Urinary bladder (tissue), 3 donors: ENCODE measurements at regions not wholly inside any gene's neighbourhood (a gene's known extent, or its start where the extent isn't known, plus 50 kb on each side); places are given as distances from the start of the nearest gene placed in this dataset.

Experiments
- DNase-seq: peaks from one replicate; pipeline ENCODE4 v3.0.0-alpha.2; 2015; ENCODE audit errors: extremely low spot score
- H3K27ac ChIP-seq: one replicate; pipeline ENCODE4 v1.5.1; 2013; ENCODE audit warnings: low read depth, mild to moderate bottlenecking, moderate library complexity
- H3K36me3 ChIP-seq: one replicate; pipeline ENCODE4 v1.6.1; 2013; ENCODE audit warnings: mild to moderate bottlenecking, moderate library complexity; ENCODE audit not compliant: insufficient read depth
- H3K4me1 ChIP-seq: one replicate; pipeline ENCODE4 v1.6.1; 2013; ENCODE audit warnings: mild to moderate bottlenecking, moderate library complexity; ENCODE audit not compliant: insufficient read depth
- H3K4me3 ChIP-seq: one replicate; pipeline ENCODE4 v1.5.1; 2013; ENCODE audit warnings: low read depth, low read length
- WGBS: extraction: QIAGEN DNeasy Blood & Tissue Kit; methylation state at CpG from one replicate; pipeline ENCODE4 v1.1.7; 2013; 5-methylcytosine and 5-hydroxymethylcytosine counted together
- donor health status: healthy with polysubstance abuse.
- donor health status: healthy.

DNA sequence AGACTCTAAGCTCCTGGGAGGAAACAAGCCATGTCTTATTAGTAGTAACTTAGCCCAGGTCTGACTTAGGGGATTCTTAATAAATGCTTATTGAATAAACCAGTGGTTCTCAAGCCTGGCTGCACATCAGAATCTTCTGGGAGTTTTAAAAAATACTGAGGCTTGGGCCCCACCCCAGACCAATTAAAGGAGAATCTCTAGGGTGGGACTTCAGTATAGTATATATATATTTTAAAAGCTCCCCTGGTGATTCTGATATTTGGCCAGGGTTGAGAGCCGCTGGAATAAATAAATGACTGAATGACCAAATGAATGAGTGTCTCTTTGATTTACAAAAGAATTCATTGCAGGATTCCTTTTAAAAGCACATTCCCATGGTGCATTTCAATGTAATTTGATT lies 151.5 kb upstream of the GSC start:
- Histone ChIP-seq H3K4me1 (no peaks in the 10 kb centered on the region), H3K36me3 (no peaks in the 10 kb centered on the region), H3K27ac (no peak overlapping the region), H3K4me3 (no peak overlapping the region)
- no peak for DNase-seq
- WGBS = 87% methylated on average over 1 of the region's 1 CpG

DNA sequence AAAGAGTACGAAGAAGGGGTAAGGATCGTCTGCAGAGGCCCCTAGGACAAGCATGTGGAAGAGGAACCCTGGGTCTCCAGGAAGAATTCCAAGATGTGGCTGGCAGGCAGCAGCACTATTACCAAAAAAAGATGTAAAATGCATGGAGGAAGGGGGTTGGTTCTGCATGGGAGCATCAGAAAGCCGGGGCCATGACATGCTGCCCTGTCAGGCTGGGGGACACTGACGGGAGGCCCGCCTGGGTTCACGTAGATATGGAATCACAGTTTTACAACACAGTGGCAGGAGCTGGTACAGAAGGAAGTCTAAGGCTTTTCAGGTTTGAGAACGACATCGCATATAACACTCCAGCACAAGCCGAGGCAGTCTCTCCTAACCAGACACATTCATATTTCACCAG lies 150.0 kb upstream of the GSC start:
- Histone ChIP-seq H3K36me3 (no peaks in the 10 kb centered on the region), H3K4me1 (no peaks in the 10 kb centered on the region), H3K27ac (no peak overlapping the region), H3K4me3 (no peak overlapping the region)
- WGBS = 85% methylated on average over 9 of the region's 9 CpGs
- DNase-seq = no peak

DNA sequence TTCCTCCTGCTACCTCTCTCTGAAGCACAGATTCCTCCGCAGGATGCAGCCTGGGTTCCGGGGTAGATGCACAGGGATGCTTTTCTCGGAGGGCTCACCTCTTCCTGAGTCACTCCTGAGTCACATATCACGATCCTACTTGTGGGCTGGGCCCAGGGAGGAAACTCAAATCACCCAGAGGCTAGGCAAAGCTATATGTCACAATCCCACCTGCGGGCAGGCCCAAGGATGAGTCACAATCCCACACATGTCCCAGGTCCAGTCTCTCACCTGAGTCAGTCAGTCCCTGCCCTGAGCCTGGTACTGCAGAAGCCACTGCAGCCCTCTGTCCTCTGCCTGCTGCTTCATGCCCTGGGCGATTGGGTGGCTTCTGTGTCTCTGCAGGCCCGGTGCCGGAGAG lies 149.0 kb upstream of the GSC start:
- Histone ChIP-seq H3K36me3 (no peaks in the 10 kb centered on the region), H3K4me3 (no peak overlapping the region), H3K27ac (no peak overlapping the region), H3K4me1 (no peaks in the 10 kb centered on the region)
- WGBS = 84% methylated on average over 8 of the region's 8 CpGs
- no peak for DNase-seq

DNA sequence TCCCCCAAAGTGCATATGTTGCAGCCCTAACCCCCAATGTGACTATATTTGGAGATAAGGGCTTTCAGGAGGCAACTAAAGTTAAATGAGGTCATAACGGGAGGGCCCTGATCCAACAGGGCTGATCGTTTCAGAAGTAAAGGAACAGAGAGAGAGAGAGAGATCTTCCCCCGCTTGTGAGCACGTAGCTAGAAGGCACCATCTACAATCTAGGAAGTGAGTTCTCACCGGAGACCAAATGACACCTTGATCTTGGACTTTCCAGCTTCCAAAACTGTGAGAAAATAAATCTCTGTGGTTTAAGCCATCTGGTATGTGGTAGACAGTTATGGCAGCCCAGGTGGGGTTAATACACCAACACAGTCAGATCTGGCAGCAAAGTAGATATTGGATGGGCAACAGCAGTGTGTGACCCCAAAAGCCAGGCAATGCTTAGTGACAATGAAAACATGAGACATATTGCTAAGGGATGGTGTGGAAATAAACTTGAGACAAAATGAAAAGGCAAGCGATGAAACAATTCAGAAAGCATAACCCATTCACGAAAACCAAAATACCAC lies 147.2 kb upstream of the GSC start:
- Histone ChIP-seq H3K27ac (no peak overlapping the region), H3K4me1 (no peaks in the 10 kb centered on the region), H3K36me3 (no peaks in the 10 kb centered on the region), H3K4me3 (no peak overlapping the region)
- 85% methylated on average over 7 of the region's 7 CpGs for WGBS
- DNase-seq = no peak

DNA sequence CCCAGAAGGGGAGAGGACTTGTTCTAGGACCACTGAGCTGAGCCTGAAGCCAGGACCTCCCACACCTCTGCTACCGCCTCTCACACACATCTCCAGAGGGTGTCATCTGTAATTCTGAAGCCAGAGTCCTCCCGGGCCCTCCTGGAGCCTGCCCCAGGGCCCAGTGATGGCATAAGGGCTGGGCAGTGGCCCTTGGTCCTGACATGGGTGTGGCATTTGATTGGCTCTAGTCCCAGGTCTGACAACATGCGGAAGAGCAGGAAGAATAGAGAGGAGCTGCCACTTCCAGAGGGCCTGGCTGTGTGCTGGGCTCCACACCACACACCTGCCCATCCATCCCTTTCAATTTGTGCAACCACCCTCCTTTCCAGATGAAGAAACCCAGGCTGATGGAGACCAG lies 144.3 kb upstream of the GSC start:
- H3K27ac ChIP-seq = no peak overlapping the region
- no peak overlapping the region for H3K4me3 ChIP-seq
- no peak for DNase-seq
- H3K4me1 ChIP-seq = no peaks in the 10 kb centered on the region
- WGBS = 88% methylated on average over 3 of the region's 3 CpGs
- H3K36me3 ChIP-seq = no peaks in the 10 kb centered on the region

DNA sequence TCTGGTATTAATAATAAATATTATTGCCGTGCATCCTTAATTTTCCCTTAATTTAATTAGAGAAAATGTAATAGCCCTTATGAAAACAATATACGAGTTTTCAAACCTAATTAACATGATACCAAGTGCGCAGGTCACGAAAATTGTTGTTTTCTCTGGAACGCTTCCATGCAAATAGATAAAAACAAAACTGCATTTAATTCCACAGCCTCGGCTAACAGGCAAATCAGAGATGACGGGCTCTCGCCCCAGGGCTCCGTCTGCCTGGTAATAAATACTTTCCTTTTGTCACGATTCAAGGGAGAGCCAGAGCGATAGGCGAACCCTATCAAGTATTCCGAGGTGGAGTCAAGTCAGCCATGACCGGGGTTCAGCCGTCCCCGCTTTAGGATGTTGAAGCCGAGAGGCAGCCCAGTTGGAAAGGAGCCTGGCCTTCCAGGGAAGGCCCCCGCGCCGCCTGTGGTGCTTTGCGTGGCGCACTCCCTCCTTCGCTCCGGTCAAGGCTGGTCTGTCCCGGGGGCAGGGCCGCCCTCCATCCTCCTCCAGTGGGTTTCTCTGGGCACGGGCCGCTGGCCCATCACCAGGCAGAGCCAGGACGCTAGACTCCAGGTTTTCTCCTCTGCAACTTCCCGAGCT lies 137.8 kb upstream of the GSC start:
- Histone ChIP-seq H3K4me3 (no peak overlapping the region), H3K36me3 (no peaks in the 10 kb centered on the region), H3K27ac (no peak overlapping the region), H3K4me1 (no peaks in the 10 kb centered on the region)
- no peak for DNase-seq
- 81% methylated on average over 30 of the region's 30 CpGs for WGBS

DNA sequence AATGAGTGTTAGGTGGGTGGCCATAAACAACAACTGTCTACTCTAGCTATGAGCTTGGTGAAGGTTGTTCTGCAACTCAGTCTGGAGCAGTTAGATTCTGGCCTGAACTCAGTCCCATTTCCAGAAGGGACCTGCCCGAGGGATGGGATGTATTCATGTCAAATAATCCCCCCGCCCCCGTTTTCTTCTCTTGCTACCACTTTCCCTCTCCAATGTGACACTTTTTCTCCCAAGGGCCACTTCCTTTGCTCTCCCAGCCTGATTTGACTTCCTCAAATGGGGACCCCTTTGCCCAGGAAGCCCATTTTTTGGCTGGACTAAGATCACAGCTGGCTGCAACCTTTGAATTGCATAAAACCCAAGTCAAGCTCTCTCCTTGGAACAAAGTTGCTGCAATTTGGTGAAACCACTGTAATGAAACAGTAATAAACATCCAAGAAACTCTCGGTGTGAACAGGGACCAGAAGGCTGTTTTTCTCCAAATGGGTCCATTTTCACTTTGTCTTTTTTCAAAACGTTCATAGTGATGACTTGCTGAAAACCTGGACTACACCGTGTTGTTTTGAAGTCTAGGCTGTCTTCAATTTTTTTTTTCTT lies 137.2 kb upstream of the GSC start:
- no peak for DNase-seq

DNA sequence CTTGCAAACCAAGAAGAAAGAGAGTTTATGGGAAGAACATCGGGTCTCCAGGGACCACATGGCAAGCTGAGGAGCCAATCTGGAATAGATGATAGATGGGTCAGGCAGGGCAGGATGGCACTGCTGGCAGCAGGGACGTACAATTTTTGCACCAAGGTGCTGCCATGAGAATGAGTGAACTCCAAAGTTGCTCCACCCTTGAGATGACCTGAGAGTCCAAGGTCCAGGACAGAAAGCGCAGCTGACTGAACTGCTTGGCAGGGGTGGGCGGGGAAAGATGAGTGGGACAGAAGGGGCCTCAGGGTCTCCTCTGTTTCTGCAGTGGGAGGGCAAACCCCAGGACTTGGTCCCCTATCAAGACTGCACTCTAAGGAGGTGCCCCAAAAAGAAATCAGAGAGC lies 136.7 kb upstream of the GSC start:
- Histone ChIP-seq H3K27ac (no peak overlapping the region), H3K36me3 (no peaks in the 10 kb centered on the region), H3K4me1 (no peaks in the 10 kb centered on the region), H3K4me3 (no peak overlapping the region)
- 94% methylated on average over 4 of the region's 4 CpGs for WGBS
- DNase-seq = no peak

More for the DNA sequence above, 137.2 kb upstream of the GSC start:
- H3K4me3 ChIP-seq = no peak overlapping the region
- H3K4me1 ChIP-seq = no peaks in the 10 kb centered on the region
- WGBS = 80% methylated on average over 6 of the region's 6 CpGs
- no peak overlapping the region for H3K27ac ChIP-seq
- no peaks in the 10 kb centered on the region for H3K36me3 ChIP-seq

DNA sequence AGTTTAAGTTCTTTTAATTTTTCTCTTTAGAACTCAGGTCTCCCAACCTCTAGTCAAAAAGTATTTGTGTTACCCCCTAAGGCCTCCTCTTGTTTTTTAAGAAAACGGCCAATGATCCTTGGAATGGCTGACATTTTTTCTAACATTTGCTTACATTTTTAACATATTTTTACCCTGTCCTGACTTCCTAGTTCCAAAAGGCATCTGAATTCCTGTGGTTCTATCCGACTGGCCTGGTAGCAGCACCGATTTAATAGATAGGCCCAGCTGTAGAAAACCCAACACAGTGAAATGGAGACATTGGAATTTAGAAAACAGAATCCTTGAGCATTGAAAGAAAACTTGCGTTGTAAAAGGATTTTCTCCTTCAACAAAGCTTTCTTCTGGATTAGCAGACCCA lies 134.7 kb upstream of the GSC start:
- WGBS = 41% methylated on average over 4 of the region's 4 CpGs

DNA sequence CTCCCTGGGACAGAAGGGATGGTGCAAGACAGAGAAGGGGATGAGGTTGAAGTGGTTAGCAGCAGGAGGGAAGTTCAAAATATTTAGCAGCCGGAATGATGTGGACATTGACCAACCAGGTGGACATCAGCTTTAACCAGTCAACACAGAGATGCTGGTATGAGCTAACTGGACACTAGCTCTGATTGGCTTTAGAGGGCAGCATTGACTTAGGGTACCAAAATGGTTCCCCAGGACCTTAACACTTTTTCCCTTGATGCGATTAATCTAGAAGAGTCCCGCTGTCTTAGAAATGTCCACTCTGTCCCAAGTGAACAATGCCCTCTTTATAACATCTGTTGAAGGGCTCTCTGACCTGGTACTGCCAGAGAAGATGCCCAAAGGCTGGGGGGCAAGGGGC lies 134.0 kb upstream of the GSC start:
- 80% methylated on average over 3 of the region's 3 CpGs for WGBS
- no peak for DNase-seq

More for the DNA sequence above, 134.7 kb upstream of the GSC start:
- no peak for DNase-seq
- H3K4me3 ChIP-seq = no peak overlapping the region
- H3K36me3 ChIP-seq = no peaks in the 10 kb centered on the region
- H3K27ac ChIP-seq = no peak overlapping the region
- H3K4me1 ChIP-seq = no peaks in the 10 kb centered on the region

DNA sequence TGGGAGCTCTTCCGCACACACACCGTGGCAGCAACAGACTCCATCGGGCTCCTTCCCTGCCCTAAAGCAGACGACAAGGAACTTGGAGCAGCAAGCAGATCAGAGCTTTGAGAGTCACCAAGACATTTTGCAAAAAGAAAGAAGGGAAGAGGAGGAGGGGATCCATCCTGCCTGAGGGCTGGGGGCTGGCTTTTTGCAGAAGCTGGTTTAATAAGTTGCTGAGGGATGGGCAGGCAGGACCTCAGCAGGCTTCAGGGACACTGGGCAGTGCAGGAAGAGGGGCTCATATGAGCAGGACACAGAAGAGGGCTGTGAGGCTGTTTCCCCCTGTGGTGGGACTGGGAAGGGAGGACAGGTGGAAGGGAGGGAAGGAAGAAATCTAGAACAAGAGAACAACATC lies 133.4 kb upstream of the GSC start:
- H3K4me3 ChIP-seq = no peak overlapping the region
- H3K36me3 ChIP-seq = no peaks in the 10 kb centered on the region
- no peaks in the 10 kb centered on the region for H3K4me1 ChIP-seq
- WGBS = 89% methylated on average over 4 of the region's 4 CpGs
- H3K27ac ChIP-seq = no peak overlapping the region
- DNase-seq = no peak

More for the DNA sequence above, 134.0 kb upstream of the GSC start:
- Histone ChIP-seq H3K4me3 (no peak overlapping the region), H3K36me3 (no peaks in the 10 kb centered on the region), H3K4me1 (no peaks in the 10 kb centered on the region), H3K27ac (no peak overlapping the region)

DNA sequence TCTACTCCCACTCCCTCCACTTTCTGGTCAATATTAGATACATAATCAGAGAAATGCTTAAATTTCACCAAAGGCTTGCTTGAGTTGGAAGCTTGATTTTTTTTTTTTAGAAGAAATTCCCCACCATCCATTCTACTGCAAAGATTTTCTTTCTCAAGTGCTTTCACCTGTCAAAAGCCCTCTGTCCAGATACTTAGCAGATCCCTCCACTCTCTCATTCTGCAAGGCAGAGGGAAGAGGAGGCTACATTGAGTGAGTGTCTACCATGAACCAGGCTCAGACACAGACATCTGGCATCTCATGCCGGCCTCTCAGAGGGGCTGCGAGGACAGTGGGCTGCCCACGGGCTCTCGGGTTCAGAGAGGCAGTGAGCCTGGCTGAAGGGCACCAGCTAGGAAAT lies 127.6 kb upstream of the GSC start:
- WGBS = 54% methylated on average over 4 of the region's 4 CpGs
- no peak overlapping the region for H3K27ac ChIP-seq
- no peaks in the 10 kb centered on the region for H3K36me3 ChIP-seq
- H3K4me3 ChIP-seq = no peak overlapping the region
- DNase-seq = no peak
- H3K4me1 ChIP-seq = no peaks in the 10 kb centered on the region

DNA sequence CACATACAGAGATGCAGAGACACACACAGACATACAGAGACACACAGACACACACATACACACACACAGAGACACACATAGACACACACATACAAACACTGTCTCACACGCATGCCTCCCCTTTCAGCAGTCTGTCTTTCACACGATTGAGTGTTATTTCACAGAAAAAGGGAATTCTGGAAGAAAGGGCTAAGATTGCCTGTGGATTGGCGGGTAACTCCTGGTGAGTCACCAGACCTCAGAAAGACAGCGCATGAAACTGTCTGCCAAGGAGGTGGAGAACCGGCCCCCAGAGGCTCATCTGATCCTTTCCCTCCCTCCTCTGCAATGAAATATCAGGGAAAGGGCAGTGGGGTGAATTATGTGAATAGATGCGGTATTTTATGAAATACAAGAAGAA lies 127.2 kb upstream of the GSC start:
- WGBS = 39% methylated on average over 6 of the region's 6 CpGs
- no peak for DNase-seq
- Histone ChIP-seq H3K36me3 (no peaks in the 10 kb centered on the region), H3K4me3 (no peak overlapping the region), H3K27ac (no peak overlapping the region), H3K4me1 (no peaks in the 10 kb centered on the region)

DNA sequence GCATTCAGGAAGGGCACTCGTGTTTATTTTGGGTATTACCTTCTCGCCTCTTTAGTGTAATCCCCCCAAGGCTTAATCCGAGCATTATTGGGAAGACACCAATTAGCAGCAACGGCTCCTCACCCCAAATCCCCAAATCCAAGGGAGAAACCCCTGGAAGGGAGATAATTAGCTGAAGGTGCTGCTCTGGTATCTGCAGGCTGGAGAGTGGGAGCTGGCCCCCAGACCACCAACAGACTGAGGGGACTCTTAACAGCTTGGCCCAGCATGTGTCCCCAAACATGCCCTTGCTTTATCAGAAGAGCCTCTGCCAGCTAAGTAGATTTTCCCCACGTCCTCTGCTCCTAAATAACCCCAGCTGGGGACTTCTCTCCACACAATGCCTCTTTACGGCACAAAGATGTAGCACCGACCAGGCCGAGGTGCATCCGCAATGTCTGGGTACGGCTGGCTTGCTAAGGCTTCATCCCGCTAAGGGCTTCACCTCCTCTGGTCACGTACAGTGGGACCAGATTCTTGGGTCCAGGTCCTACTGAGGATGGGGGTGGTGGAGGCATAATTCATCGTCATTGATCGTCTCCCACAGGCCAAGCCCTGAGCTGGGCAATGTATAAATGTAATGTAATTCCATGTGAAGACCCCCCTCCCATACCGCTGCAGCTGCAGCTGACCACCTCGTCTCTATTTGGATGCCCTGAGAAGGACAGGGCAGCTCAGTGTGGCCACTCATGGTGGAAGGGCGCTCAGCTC lies 123.7 kb upstream of the GSC start:
- 74% methylated on average over 17 of the region's 17 CpGs for WGBS
- Histone ChIP-seq H3K27ac (no peak overlapping the region), H3K36me3 (no peaks in the 10 kb centered on the region)

More for the DNA sequence above, 123.7 kb upstream of the GSC start:
- Histone ChIP-seq H3K4me3 (no peak overlapping the region), H3K4me1 (no peaks in the 10 kb centered on the region)
- DNase-seq = no peak
